Neuronal stem cell (in vitro differentiated cells): ENCODE measurements at regions not wholly inside any gene's neighbourhood (a gene's known extent, or its start where the extent isn't known, plus 50 kb on each side); places are given as distances from the start of the nearest gene placed in this dataset.

Experiments
- DNase-seq: peaks from one replicate; pipeline ENCODE4 v3.0.0-alpha.2; 2013; ENCODE audit warnings: low spot score
- H2AFZ ChIP-seq: one replicate; pipeline ENCODE4 v1.6.1; 2013; ENCODE audit warnings: mild to moderate bottlenecking, low read length, inconsistent platforms
- H2AK5ac ChIP-seq: 2 replicates; pipeline ENCODE4 v1.6.1; 2013; ENCODE audit warnings: low read depth, mild to moderate bottlenecking, inconsistent platforms, low read length, moderate library complexity, mixed read lengths
- H2BK120ac ChIP-seq: 2 replicates; pipeline ENCODE4 v1.6.1; 2013; ENCODE audit warnings: low read depth, mild to moderate bottlenecking, inconsistent platforms, low read length, moderate library complexity, mixed read lengths
- H2BK12ac ChIP-seq: one replicate; pipeline ENCODE4 v1.6.1; 2013; ENCODE audit warnings: low read length, inconsistent platforms
- H2BK15ac ChIP-seq: 2 replicates; pipeline ENCODE4 v1.6.1; 2013; ENCODE audit warnings: mild to moderate bottlenecking, low read length, inconsistent platforms, mixed read lengths
- H2BK5ac ChIP-seq: one replicate; pipeline ENCODE4 v1.6.1; 2013; ENCODE audit warnings: inconsistent platforms, mild to moderate bottlenecking, low read length, moderate library complexity
- H3K14ac ChIP-seq: one replicate; pipeline ENCODE4 v1.6.1; 2013; ENCODE audit warnings: low read length, inconsistent platforms
- H3K18ac ChIP-seq: 2 replicates; pipeline ENCODE4 v1.6.1; 2013; ENCODE audit warnings: low read length, inconsistent platforms
- H3K23ac ChIP-seq: 2 replicates; pipeline ENCODE4 v1.6.1; 2013; ENCODE audit warnings: low read depth, mild to moderate bottlenecking, mixed read lengths, low read length, inconsistent platforms; ENCODE audit not compliant: poor library complexity
- H3K27ac ChIP-seq: replicated peaks from 3 replicates; pipeline ENCODE4 v1.5.1; 2013; ENCODE audit warnings: low read length, inconsistent platforms
- H3K27me3 ChIP-seq, 3 experiments: 2 replicates each; pipeline ENCODE4 v1.6.1; 2013; ENCODE audit warnings: low read length in 3 of 3, mild to moderate bottlenecking in 2 of 3, inconsistent platforms in 1 of 3, low read depth in 1 of 3, mixed read lengths in 1 of 3, moderate library complexity in 1 of 3; ENCODE audit not compliant: control insufficient read depth in 3 of 3, insufficient read depth in 3 of 3
- H3K36me3 ChIP-seq, 2 donors: replicated peaks in 1 of 2; 2 replicates each; pipeline ENCODE4 v1.6.1; 2013; ENCODE audit warnings: low read length in 2 of 2; ENCODE audit not compliant: control insufficient read depth in 2 of 2, insufficient read depth in 2 of 2
- H3K4ac ChIP-seq: 2 replicates; pipeline ENCODE4 v1.6.1; 2013; ENCODE audit warnings: inconsistent platforms, mild to moderate bottlenecking, low read length, moderate library complexity
- H3K4me1 ChIP-seq, 2 donors: 1 replicate in 1 of 2; 2 replicates in 1 of 2; pipeline ENCODE4 v1.6.1; 2013; ENCODE audit warnings: low read length in 2 of 2, low read depth in 1 of 2; ENCODE audit not compliant: control insufficient read depth in 2 of 2, insufficient read depth in 1 of 2
- H3K4me2 ChIP-seq: one replicate; pipeline ENCODE4 v1.6.1; 2013; ENCODE audit warnings: mild to moderate bottlenecking, low read length, inconsistent platforms; ENCODE audit not compliant: insufficient read depth, poor library complexity, severe bottlenecking
- H3K4me3 ChIP-seq, 2 donors: 2 replicates each; pipeline ENCODE4 v1.5.1; 2013; ENCODE audit warnings: low read length in 2 of 2, mild to moderate bottlenecking in 2 of 2, inconsistent platforms in 1 of 2, moderate library complexity in 1 of 2
- H3K79me1 ChIP-seq: one replicate; pipeline ENCODE4 v1.6.1; 2013; ENCODE audit warnings: low read depth, mild to moderate bottlenecking, inconsistent platforms, low read length, moderate library complexity
- H3K9ac ChIP-seq: one replicate; pipeline ENCODE4 v1.6.1; 2013; ENCODE audit warnings: mild to moderate bottlenecking, low read depth, low read length, inconsistent platforms; ENCODE audit not compliant: poor library complexity
- H3K9me3 ChIP-seq, 2 donors: replicated peaks in 1 of 2; 2 replicates each; pipeline versions ENCODE3 to v1.6.1; 2013; ENCODE audit warnings: low read length in 2 of 2, mild to moderate bottlenecking in 2 of 2, inconsistent platforms in 1 of 2, low read depth in 1 of 2, mixed read lengths in 1 of 2, moderate library complexity in 1 of 2; ENCODE audit not compliant: control insufficient read depth in 2 of 2, insufficient read depth in 1 of 2
- H4K8ac ChIP-seq: one replicate; pipeline ENCODE4 v1.6.1; 2013; ENCODE audit warnings: low read depth, mild to moderate bottlenecking, inconsistent platforms, low read length, moderate library complexity
- H4K91ac ChIP-seq: one replicate; pipeline ENCODE4 v1.6.1; 2013; ENCODE audit warnings: low read length, low read depth, mild to moderate bottlenecking, inconsistent platforms; ENCODE audit not compliant: poor library complexity
- WGBS, 2 donors: extraction: QIAGEN DNeasy Blood & Tissue Kit; methylation state at CpG; one replicate each; pipeline ENCODE4 v1.1.7; 2013; ENCODE audit warnings: missing lambda C conversion rate in 2 of 2, mixed read lengths in 1 of 2; ENCODE audit not compliant: insufficient read length in 2 of 2, insufficient replicate concordance in 1 of 2; ENCODE audit errors: extremely low coverage in 2 of 2; 5-methylcytosine and 5-hydroxymethylcytosine counted together

DNA sequence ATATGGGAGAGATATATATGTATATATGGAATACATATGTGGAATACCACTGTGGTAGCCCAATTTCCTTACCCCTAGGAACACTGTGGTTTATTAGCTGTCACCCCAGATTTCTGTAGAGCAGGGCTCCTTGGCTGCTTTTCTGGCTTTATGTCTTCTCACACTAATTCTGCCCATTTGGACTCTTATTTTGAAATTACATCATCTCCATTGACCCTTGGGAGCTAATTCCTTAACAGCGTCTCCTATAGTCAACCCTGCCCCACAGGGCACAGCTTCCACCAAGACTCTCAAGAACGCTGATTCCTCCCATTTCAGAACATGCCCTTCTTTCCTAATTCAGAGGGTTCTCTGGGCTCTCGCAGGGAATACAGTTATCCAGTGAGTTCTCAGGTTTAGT is 55.4 kb upstream of the TARP start:
- Histone ChIP-seq H3K23ac (no peak overlapping the region), H3K14ac (no peak overlapping the region), H3K27ac (no peak overlapping the region), H2BK120ac (no peak overlapping the region), H3K79me1 (no peaks in the 10 kb centered on the region), H3K9me3 (no peaks in the 10 kb centered on the region), H2AK5ac (no peak overlapping the region), H3K18ac (no peak overlapping the region), H3K4me3 (no peak overlapping the region), H3K9ac (no peak overlapping the region), H4K91ac (no peak overlapping the region), H2BK5ac (no peak overlapping the region), H3K4me2 (no peak overlapping the region), H3K4me1 (peaks cover 2 to 3% of the 10 kb centered on the region in 2 donors), H2AFZ (no peak overlapping the region), H2BK15ac (no peak overlapping the region), H3K36me3 (no peaks in the 10 kb centered on the region), H3K27me3 (peaks cover 0 to 2% (median 0%) of the 10 kb centered on the region in 3 experiments), H4K8ac (no peak overlapping the region), H2BK12ac (no peak overlapping the region), H3K4ac (no peak overlapping the region)
- no peak for DNase-seq
- no CpG with 5 or more reads among the region's 3 CpGs for WGBS, 2 donors

- no peak overlapping the region for H2BK12ac ChIP-seq
- no peaks in the 10 kb centered on the region for H3K36me3 ChIP-seq
- H3K4me2 ChIP-seq = no peak overlapping the region
- no peak for DNase-seq
- no peak overlapping the region for H3K18ac ChIP-seq
- no peaks in the 10 kb centered on the region for H3K9me3 ChIP-seq
- H3K4me1 ChIP-seq = peaks cover 2 to 3% of the 10 kb centered on the region in 2 donors
- H3K9ac ChIP-seq = no peak overlapping the region
- no peak overlapping the region for H4K8ac ChIP-seq
- H3K4ac ChIP-seq = no peak overlapping the region
- H2BK15ac ChIP-seq = no peak overlapping the region
- no peak overlapping the region for H2BK120ac ChIP-seq
- no CpG with 5 or more reads among the region's 3 CpGs for WGBS, 2 donors
- no peak overlapping the region for H3K4me3 ChIP-seq
- H3K27ac ChIP-seq = no peak overlapping the region
- H2BK5ac ChIP-seq = no peak overlapping the region
- H3K27me3 ChIP-seq = peaks cover 0 to 2% (median 0%) of the 10 kb centered on the region in 3 experiments
- H3K14ac ChIP-seq = no peak overlapping the region
- H2AK5ac ChIP-seq = no peak overlapping the region
- H2AFZ ChIP-seq = no peak overlapping the region
- H3K23ac ChIP-seq = no peak overlapping the region
- no peak overlapping the region for H4K91ac ChIP-seq
- H3K79me1 ChIP-seq = no peaks in the 10 kb centered on the region
These were observed 54.2 kb upstream of the TARP start for GRCh38 chr7:38327637-38328036.
